IMR-90 (cell line): ENCODE measurements at regions not wholly inside any gene's neighbourhood (a gene's known extent, or its start where the extent isn't known, plus 50 kb on each side); places are given as distances from the start of the nearest gene placed in this dataset.

Experiments
- RAD21 ChIP-seq: IDR thresholded peaks from 2 replicates; pipeline ENCODE4 v1.6.1; 2012; ENCODE audit warnings: low read length, improper control_type of control experiment
- TF ChIP-seq, protein P1 (sequence below): conservative IDR thresholded peaks from 2 replicates; pipeline ENCODE4 v1.5.1; 2012; ENCODE audit warnings: mild to moderate bottlenecking, low read depth, low read length, improper control_type of control experiment

DNA sequence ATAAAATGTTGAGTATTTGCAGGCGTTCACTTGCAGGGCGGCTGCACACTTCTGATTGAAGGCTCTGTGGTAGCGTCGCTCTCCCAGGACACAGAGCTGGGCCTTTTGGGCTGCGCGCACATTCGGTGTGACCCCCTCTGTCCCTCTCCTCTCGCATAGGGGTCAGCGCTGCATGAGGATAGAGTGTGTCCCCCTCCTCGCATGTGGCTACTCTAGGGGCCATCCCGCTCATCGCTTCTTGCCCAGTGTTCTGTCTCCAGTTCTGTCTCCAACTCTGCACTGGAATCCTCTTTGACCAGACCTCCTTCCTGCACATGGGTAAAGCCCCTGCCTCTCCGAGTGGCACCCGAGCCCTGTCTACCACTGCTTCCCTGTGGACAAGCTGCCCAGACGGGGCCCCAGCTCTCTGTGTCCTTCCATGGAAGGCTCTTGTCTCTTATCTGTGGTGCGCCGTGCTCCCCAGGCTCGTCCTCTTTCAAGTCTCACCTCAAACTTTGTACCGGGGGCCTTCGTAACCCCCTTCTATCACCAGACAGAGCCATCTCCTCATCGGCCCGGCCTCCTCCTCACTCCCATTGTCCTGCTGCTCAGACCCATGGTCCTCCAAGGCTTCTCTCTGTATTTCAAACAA lies 278.0 kb upstream of the HDAC4 start:
- TF ChIP-seq, protein P1, sequence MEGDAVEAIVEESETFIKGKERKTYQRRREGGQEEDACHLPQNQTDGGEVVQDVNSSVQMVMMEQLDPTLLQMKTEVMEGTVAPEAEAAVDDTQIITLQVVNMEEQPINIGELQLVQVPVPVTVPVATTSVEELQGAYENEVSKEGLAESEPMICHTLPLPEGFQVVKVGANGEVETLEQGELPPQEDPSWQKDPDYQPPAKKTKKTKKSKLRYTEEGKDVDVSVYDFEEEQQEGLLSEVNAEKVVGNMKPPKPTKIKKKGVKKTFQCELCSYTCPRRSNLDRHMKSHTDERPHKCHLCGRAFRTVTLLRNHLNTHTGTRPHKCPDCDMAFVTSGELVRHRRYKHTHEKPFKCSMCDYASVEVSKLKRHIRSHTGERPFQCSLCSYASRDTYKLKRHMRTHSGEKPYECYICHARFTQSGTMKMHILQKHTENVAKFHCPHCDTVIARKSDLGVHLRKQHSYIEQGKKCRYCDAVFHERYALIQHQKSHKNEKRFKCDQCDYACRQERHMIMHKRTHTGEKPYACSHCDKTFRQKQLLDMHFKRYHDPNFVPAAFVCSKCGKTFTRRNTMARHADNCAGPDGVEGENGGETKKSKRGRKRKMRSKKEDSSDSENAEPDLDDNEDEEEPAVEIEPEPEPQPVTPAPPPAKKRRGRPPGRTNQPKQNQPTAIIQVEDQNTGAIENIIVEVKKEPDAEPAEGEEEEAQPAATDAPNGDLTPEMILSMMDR, result no peak
- TF ChIP-seq RAD21, result no peak
